ENCODE measurements at regions not wholly inside any gene's neighbourhood (a gene's known extent, or its start where the extent isn't known, plus 50 kb on each side); places are given as distances from the start of the nearest gene placed in this dataset.

DNA sequence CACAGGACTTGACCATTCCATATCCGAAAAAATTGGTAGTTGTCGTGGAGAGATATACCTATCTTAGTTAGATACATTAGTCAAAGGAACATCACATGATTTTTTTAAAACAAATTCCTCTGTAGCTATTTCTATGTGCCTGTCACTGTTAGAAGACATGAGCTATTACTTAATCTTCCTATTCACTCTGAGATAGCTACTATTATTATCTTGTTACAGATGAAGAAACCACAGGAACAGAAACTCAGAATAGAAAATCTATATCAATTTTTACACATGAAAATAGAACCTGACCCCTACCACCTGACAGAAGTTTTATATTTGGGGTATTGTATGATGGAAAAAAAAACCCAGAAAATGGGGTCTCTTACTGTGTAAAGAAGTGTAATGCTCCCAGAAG is 68.9 kb upstream of the TDRD3 start:
- TF ChIP-seq BACH2 (CRISPR knock-in tag; IDR thresholded peaks at IDR 0.05; ENCODE audit: borderline replicate concordance) (no peak), ISL1 (CRISPR knock-in tag; IDR thresholded peaks at IDR 0.05) (peak; percentile 24; the same call in 1 of the 2 replicates)
- no peak for ATAC-seq

- ATAC-seq = peak; percentile 99
Measured at GRCh38 chr13:60329221-60329923, 67.6 kb upstream of the TDRD3 start.

More at GRCh38 chr13:60329221-60329923, 67.6 kb upstream of the TDRD3 start:
- TF ChIP-seq ZC3H10 (CRISPR knock-in tag; IDR thresholded peaks at IDR 0.05) = no peak
- no peak for TF ChIP-seq GLIS3 (CRISPR knock-in tag; IDR thresholded peaks at IDR 0.05)
- TF ChIP-seq CSRNP3 (CRISPR knock-in tag; IDR thresholded peaks at IDR 0.05) = peak; percentile 83; the same call in 1 of the 2 replicates
- TF ChIP-seq ZFP30 (CRISPR knock-in tag; IDR thresholded peaks at IDR 0.05) = no peak
- TF ChIP-seq TCF4 (CRISPR knock-in tag; IDR thresholded peaks at IDR 0.05; ENCODE audit: borderline replicate concordance) = no peak; the same call in 1 of the 2 replicates
- peak; percentile 29; the same call in 1 of the 2 replicates for TF ChIP-seq POU6F1 (CRISPR knock-in tag; IDR thresholded peaks at IDR 0.05; ENCODE audit: borderline replicate concordance, low read depth)
- TF ChIP-seq ZNF8 (CRISPR knock-in tag; IDR thresholded peaks at IDR 0.05) = no peak
- no peak for TF ChIP-seq SNAI2 (CRISPR knock-in tag; IDR thresholded peaks at IDR 0.05)
- no peak for TF ChIP-seq OSR1 (CRISPR knock-in tag; IDR thresholded peaks at IDR 0.05)
- TF ChIP-seq, protein P1, sequence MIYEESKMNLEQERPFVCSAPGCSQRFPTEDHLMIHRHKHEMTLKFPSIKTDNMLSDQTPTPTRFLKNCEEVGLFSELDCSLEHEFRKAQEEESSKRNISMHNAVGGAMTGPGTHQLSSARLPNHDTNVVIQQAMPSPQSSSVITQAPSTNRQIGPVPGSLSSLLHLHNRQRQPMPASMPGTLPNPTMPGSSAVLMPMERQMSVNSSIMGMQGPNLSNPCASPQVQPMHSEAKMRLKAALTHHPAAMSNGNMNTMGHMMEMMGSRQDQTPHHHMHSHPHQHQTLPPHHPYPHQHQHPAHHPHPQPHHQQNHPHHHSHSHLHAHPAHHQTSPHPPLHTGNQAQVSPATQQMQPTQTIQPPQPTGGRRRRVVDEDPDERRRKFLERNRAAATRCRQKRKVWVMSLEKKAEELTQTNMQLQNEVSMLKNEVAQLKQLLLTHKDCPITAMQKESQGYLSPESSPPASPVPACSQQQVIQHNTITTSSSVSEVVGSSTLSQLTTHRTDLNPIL (CRISPR knock-in tag; IDR thresholded peaks at IDR 0.05; ENCODE audit: low read depth) = peak; percentile 55; the same call in 1 of the 2 replicates
- TF ChIP-seq ZFP3 (CRISPR knock-in tag; IDR thresholded peaks at IDR 0.05) = no peak
- TF ChIP-seq, protein P2, sequence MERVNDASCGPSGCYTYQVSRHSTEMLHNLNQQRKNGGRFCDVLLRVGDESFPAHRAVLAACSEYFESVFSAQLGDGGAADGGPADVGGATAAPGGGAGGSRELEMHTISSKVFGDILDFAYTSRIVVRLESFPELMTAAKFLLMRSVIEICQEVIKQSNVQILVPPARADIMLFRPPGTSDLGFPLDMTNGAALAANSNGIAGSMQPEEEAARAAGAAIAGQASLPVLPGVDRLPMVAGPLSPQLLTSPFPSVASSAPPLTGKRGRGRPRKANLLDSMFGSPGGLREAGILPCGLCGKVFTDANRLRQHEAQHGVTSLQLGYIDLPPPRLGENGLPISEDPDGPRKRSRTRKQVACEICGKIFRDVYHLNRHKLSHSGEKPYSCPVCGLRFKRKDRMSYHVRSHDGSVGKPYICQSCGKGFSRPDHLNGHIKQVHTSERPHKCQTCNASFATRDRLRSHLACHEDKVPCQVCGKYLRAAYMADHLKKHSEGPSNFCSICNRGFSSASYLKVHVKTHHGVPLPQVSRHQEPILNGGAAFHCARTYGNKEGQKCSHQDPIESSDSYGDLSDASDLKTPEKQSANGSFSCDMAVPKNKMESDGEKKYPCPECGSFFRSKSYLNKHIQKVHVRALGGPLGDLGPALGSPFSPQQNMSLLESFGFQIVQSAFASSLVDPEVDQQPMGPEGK (CRISPR knock-in tag; IDR thresholded peaks at IDR 0.05; ENCODE audit: borderline replicate concordance) = no peak
- 0 out of 2 replicates have a peak, but pooled peaks have one; percentile 21 for TF ChIP-seq ESRRG (CRISPR knock-in tag; IDR thresholded peaks at IDR 0.05)
- no peak for TF ChIP-seq ARNTL (CRISPR knock-in tag; IDR thresholded peaks at IDR 0.05; ENCODE audit: borderline replicate concordance, low read depth)
- no peak for TF ChIP-seq TSHZ2 (CRISPR knock-in tag; IDR thresholded peaks at IDR 0.05)
- no peak for TF ChIP-seq RARB (CRISPR knock-in tag; IDR thresholded peaks at IDR 0.05)
- TF ChIP-seq ISL1 (CRISPR knock-in tag; IDR thresholded peaks at IDR 0.05) = peak; percentile 97
- TF ChIP-seq ZNF70 (CRISPR knock-in tag; IDR thresholded peaks at IDR 0.05) = no peak
- TF ChIP-seq BACH2 (CRISPR knock-in tag; IDR thresholded peaks at IDR 0.05; ENCODE audit: borderline replicate concordance) = no peak
- TF ChIP-seq CSDC2 (CRISPR knock-in tag; IDR thresholded peaks at IDR 0.05) = no peak
